Stimulated activated CD4-positive, alpha-beta T cell treated with anti-CD3 and anti-CD28 coated beads, Interleukin-12 subunit alpha, Interleukin-12 subunit beta, amount 100 ng/mL, for 48 hours (primary cell): ENCODE measurements at regions not wholly inside any gene's neighbourhood (a gene's known extent, or its start where the extent isn't known, plus 50 kb on each side); places are given as distances from the start of the nearest gene placed in this dataset.

Experiments
- DNase-seq, 3 donors: peaks; one replicate each; pipeline ENCODE4 v3.0.0-alpha.2; 2020; ENCODE audit warnings: low read depth in 2 of 3, low spot score in 1 of 3

DNA sequence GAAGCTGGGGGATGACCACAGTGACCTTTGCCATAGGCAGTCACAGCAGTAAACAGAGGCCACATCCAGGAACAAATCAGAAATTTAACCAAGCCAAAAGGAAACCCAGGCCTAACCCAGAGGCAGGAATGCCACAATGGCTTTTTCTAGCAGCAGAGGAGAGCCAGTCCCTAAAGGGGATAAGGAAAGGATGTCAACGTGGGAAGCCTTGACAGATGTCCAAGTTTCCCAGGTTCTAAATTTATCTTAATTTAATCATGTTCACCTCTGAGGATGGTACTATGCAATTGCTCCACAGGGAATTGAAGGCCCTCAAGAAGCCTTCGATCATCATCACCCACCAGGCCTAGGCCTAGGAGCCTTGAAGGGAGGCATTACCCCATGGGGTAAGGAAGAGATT, 374.7 kb downstream of the TNS1 start:
- no peak for DNase-seq

DNA sequence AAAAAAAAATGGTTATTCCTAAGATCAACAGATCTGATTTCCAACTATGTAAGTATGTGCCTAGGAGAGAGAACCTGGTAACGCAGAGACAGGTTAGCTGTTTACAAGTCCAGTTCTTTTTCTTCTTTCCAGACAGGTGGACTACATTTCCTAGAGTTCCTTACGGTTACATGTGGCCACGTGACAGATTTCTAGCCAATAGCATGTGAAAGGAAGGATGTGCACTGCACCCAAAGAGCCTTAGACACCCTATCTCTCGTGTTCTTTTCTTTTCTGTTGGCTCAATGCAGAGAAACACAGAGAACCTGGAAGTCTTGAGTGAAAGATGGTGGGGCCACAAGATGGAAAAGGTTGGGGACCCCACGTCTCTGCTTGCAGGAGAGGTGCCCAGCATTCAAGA, 375.9 kb downstream of the TNS1 start:
- no peak for DNase-seq

DNA sequence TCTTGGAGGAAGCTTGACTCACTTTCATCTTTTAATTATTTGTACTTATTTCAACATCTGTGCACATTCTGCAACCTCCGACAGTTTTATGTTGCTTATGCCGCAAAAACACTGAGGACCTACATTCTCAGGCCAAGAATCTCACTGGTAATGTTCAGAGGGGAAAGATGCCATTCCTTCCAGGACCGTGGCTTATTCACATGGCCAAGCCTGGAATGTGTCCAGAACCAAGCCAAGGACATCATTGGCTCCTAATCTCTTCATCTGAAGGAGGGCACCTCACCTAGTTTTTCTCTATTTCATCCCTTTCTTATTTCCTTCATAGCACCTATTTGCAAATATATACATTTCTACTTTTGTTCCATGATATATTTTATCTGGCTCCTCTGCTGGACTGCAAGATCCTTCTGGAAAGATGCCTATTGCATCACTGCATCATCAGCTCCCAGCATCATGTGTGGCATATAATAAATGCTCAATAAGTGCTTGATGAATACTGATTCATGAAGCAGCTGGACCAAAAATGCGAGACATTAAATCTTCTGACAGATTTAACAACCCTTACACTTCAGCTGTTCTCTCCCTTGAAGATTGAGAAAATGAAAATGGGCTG, 377.1 kb downstream of the TNS1 start:
- no peak for DNase-seq

DNA sequence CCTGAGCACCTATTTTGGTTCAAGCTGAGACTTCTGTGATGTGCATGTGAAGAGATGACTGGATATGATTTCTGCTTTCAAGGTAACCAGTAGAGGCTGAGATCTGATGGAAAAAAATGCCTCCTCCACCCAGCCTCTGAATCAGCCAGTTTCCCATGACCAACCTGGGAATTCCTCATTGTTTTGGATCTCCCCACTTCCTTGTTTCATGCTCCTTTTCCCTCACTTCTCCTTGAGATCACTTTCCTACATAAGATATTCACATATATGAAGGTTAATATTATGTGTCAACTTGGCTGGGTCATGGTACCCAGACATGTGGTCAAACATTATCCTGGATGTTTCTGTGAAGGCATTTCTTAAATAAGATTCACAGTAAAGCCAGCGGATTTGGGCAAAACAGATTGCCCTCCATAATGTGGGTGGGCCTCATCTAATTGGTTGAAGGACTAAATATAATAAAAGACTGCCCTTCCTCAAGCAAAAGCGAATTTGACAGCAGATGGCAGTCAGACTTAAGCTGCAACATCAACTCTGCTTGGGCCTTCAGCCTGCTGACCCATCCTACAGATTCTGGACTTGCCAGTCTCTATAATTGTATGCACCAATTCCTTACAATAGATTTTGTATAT, 379.4 kb downstream of the TNS1 start:
- no peak for DNase-seq

DNA sequence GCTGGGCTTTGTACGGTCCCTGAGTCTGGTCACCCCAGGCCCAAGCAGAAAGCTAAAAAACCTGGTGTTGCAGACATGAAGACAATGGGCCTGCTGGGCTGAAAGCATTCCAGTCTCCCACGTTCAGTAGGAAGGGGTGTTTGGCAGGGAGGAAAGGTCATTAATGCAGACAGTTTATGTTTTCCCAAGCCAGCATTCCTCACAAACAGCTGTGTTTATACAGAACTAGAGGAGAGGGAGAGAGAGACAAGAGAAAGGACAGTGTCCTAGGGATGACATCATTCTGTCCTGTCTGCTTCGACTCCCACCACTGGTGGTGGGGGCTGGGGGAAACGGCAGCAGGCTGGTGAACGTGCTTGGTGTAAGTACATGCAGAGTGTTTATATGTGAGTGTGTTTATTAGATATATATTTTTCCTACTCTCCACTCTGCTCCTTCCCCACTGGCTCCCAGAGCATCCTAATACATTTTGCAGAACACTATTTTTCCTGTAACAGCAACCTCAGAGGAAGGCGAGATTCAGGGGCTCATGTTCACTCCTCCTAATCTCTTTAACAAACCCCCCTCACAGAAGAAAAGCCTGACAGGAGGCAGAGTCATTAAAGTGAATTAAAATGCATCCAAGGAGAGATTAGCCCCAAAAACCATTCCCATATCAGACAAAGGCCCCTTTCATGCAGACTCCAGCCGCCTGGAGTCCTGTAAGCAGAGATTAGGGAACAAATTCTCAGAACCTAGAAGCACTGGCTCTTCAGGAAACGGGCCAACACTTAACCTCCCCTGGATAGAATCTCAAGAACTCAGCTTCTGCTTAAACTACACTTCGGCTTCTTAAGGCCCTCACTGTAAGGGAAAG, 380.4 kb downstream of the TNS1 start:
- no peak for DNase-seq

DNA sequence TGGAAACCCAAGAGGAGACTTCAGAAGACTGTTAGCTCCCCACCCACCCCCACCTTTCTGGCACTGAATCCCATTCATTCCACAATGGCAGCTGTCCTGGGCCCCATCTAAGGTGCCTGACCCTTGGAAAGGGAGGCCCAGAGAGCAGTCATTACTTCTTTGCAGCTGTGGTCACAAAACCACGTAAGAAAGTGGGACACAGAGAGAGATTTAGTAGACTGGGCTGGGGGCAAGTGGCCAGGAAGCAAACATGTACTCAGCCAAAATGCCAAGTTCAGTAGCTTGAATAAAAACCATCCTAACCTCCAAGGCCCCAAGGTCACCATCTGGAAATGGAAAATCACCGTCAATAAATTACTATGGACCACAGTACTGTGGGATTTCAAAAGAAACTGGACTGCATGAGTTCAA, 381.4 kb downstream of the TNS1 start:
- DNase-seq, result no peak

DNA sequence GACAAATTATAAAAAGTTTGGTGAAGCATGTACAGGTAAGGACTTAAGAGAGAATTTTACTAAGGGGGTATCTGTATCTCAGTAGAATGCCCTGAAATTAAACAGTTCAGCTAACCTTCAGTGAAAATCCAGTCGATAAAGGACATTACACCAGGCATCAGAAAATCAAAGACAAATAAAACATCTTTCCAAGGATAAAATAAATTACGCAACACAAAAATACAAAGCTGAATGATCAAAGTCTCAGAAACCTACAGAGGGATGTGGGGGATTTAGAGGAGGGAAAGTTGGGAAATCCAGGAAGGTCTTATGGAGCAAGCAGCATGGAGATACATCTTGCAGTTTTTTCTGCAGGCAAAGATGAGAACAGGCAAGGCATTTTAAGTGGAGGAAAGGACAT, 384.1 kb downstream of the TNS1 start:
- DNase-seq, result no peak

DNA sequence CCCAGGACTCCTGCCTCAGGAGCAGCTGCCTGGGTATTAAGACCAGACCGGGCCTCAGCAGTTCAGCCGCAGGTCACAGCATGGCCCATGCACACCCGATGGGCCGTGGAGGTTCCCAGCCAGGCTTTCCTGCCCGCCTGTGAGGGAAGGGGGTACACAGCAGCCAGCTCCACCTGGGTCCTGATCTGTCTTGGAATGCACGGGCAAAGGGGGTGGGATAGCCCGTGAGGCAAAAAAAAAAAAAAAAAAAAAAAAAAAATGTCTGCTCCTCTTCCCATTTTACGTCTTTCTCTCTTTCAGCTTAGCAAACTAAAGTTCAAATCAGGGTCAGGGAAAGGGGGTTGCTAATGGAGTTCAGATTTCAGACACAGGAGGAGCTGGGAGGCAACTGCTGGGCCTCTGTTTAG, 385.2 kb downstream of the TNS1 start:
- DNase-seq, result no peak

DNA sequence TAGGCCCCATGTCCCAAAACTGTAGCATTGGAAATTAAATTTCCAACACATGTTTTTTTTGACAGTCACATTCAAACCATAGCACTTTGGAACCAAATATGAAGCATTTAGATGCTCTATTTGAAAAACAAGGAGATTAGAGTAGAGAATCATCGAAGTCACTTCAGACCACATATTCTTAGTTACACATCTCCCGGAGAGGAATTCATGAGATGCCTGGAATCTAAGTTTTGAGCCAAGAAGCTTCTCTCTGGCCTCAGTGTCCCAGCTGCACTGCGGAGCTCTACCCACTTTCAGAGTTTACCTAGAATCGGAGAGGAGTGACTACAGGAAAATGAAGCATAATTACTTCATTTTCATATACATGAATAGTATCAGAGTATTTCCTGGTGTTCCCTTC, 385.9 kb downstream of the TNS1 start:
- DNase-seq, result no peak

DNA sequence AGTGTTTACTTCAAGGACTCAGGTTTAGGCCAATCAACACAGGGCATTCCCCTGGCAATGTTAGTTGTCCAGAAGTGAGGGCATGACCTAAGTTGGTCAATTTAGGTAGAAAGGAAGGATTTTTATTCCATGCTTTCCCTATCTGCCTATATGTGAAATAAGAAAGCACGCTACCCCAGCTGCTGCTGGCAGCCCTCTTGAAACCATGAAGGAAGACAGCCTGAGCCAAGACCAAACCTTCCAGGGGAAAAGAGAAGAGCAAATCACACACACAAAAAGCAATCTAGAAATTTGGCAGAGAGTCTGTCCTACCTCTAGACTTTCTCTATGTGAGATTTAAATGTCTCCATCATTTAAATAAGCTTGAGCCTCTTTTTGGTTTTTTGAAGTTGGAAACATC, 387.6 kb downstream of the TNS1 start:
- DNase-seq, result no peak

DNA sequence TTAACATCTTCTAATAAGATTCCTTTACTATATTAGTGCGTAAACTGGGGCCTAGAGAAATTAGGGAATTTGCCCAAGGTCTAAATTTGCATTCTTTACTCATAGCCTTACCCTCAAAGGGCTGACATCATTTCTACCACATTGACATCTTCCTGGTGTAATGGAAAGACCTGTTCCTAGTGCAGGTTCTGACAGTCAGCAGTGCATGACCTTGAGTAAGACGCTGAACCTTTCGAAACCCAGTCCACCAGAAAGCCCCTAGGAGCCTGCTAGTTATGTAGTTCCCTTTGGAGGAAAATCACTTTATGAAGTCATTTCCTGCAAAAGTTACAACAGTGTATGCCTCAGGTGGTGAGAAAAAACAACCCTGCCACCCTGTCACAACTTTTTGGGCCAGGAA, 388.3 kb downstream of the TNS1 start:
- no peak for DNase-seq

DNA sequence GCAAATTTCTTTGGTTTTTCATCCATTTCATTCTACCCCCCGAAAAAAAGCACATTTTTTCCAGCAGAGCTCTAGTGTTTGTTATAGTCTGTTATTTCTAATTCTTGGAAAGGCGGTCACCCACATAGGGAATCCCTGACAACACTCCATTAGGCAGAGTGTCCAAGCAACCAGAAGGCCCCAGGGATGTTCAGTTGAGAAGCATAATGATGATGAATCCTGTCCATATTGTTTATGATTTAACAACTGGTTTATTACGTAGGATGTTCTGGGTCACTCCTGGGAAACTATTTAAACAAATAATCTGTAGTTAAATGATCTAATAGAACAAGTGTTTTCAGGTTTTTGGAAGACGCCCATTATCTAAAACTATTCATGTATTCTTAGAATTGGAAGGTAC, 388.7 kb downstream of the TNS1 start:
- no peak for DNase-seq

DNA sequence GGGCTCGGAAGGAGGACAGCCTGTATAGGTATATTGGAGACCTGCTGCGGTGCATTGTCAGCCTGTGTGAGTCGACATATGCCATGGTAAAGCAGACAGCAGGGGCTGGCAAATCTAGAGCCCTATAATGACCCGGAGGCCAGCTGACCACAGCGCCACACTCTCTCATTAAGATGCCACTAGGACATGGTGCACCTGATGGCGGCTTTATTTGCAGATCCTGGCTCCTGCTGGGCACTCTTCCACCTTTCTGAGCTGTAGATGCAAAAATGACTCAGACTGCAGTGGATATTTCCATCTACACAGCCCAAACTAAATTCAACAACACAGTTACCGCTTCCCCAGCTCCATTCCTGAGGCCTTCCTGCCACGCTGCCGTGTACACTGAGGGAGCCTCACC, 389.9 kb downstream of the TNS1 start:
- DNase-seq, result no peak

DNA sequence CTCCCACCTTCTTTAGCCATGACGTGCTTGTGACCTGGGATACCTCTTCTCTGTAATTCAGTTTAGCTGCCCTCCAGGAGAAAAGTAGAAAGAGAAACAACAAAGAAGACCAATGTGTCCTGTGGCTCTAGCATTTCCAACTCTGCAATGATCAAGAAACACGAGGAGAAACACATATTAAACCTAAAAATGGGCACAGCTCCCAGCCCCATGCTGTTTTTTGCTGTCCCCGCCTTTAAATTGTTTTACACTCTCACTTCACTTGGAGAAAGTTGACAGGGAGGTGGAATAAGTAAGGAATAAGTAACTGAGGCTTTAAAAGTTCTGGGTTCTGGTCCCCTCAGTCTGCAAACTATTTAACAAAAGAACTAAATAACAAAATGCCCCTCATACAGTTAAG, 390.6 kb downstream of the TNS1 start:
- no peak for DNase-seq

DNA sequence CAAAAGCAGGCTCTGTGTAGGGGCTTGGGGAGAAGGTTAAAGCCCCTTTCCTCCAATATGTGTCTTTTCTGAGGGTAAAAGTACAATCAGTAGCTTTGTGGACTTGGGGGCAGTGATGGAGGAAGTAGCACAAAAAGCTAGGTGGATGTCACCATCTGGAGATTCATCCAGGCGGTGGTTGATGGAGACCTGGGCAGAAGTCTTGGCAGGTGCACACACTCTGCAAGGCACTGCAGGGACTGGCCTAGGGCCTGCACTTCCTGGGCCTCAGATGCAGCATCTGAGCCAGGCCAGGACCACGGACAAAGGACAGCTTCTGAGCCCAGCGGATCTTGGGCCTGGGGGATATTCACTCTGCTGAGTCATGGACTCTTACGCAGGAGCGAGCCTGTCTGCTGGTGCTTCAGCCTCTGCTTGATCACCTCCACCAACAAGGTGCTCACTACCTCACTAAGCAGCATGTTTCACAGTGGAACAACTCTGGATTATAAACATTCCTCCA, 391.1 kb downstream of the TNS1 start:
- DNase-seq, result no peak

DNA sequence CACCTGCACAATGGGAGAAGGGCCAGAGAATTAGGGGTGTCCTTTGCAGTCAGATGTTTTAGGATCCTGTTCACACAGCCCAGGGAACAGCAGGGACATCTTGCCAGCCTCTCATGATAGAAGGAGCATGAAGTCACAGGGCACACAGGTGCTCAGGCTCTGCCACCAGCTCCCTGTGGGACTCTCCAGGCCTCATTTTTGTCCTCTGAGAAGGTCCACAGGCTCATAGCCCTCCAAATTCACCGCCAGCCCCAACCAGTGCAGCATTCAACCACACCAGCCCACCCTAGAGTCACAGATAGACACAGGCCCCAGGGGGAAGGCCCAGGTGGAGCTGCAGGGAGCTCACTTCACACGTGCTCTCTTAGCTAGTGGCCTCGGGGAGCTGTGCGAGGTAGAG, 391.7 kb downstream of the TNS1 start:
- DNase-seq, result no peak

DNA sequence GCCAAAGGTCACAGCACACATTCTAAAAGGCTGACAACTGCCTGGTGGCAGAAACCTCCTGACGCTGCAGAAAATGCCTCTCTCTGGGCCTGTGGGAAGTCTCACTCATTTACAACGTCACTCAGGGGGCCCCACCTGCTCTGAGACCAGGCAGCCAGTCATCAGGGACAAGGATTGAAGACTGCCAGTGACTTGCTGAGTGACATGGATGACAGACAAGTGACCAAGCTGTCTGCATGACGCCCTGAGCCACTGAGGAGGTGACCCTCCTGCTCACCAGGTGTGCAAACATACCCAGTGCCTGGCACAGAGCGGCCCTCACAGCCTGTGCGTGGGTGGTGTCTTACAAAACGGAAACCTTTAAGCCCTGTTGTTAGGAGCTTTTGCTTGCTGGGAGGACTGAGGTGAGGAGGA, 392.4 kb downstream of the TNS1 start:
- DNase-seq, result peak; percentile 26 to 53 (median 45)

DNA sequence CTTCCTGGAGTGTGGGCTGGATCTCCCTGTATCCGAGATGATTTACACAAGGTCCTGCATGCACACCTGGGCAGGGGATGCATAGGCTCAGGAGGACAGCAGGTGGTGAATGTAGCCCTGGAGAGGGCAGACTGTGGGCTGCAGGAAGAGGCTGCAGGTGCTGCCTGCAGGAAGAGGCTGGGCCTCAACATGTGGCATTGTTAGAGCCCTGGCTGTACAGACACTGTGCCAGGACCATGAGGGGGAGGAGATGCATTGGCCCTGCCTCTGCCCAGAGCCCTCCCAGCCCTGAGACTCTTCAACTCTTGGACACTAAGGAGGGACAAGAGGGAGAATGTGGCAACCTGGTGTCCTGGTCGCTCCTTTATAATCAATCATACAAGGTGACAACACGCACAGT, 392.8 kb downstream of the TNS1 start:
- no peak for DNase-seq

DNA sequence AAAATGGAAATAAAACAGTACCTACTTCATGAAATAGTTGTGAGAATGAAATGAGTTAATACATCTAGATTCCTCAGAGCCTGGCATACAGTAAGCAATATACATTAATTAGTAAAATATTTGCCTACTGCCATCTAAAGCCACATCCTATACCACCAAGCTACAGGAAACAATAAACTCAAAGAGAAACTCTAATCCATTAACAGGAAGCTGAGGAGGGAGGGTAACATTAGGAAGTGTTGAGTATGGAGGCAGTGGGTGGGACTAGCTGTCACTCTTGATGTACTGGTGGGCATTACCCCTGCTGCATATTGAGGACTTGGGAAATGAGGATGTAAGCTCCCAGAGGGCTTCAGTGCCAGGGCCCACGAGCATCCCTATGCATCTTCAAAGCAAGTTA, 396.5 kb downstream of the TNS1 start:
- DNase-seq, result no peak

DNA sequence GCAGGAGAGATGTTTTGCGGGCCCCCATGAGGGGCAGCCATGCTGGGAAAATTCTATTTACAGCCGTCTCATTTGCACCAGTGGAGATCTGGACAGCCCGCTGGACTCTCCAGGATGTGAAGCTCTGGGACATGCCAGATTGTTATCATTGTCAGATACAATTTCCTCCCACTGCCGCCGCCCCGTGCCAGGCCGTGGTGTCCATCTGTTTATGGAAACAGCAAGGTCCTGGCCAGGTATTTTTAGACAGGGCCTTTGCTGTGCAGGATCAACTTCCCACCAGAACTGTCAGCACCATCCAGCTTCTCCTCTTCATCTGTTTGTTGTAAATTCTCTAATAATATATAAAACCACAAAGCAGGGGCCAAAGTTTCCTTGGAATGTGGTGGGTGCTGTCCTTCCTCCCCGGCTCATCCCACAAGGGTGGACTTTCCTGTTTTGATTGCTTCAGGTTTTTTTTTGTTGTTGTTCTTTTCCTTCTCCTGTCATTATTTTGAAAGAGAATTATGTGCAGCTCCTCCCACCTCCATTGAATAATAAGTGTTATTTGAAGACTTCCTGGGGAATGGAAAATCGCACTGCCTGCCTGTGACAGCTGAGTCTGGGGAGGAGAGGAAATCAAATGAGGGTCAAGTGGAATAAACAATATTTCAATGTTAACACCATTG, 398.1 kb downstream of the TNS1 start:
- DNase-seq, result no peak

DNA sequence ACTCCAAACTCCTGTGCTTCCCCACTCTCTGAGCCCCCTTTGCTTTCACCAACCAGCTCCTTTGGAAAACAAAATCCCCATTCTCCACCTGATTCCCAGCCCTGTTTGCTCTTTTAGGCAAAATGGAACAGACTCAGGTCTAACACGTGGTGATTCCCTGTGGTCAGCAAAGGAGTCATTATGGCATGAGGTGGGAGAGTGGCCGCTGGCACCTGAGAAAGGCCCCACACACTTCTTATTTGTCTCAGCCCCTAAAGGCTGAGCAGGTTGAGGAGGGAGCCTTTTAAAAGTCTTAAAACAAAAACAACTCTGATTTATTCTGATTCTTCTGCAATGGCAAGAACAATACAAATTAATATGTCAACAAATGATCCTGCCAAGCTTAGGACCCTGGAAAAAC, 401.2 kb downstream of the TNS1 start:
- no peak for DNase-seq

DNA sequence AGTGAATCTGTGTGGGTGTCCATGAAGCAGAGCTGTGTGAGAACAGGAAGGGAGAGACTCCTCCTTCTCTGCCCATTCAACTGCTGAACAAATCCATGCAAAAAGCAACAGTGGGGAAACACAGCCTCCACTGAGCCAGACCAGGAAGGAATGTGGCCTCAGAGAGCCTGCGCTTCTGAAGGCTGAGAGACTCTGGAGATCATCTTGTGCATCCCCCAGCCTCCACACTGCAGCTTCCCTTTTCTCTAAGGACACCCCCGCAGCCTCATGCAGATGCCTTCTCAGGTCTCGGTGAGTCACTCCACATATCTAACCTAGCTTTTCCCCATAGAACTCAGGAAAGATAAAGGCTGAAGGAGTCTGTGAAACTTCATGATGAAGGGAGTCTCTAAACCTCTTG, 402.9 kb downstream of the TNS1 start:
- DNase-seq, result no peak
